WTC11 (cell line): ENCODE measurements at regions not wholly inside any gene's neighbourhood (a gene's known extent, or its start where the extent isn't known, plus 50 kb on each side); places are given as distances from the start of the nearest gene placed in this dataset.

Experiments
- ATAC-seq: fragments of 200-7000 bp; cut with Tn5 transposase; 2 replicates; pipeline ENCODE4 v1.10.0; 2021; ENCODE audit warnings: mild to moderate bottlenecking, moderate library complexity
- CTCF ChIA-PET: fragments of 300-600 bp; sonication (Branson Sonifier 250); formaldehyde crosslinking; loops from one replicate; lab custom pipeline; 2021; ENCODE audit warnings: antibody characterized with exemption; lab: Charles Lee
- POLR2A ChIA-PET: fragments of 350-600 bp; sonication (Branson Sonifier 250); formaldehyde crosslinking; loops from one replicate; lab custom pipeline; 2021; ENCODE audit warnings: antibody characterized with exemption; lab: Charles Lee
- DNase-seq: peaks from one replicate; pipeline ENCODE4 v3.0.0; 2021; ENCODE audit warnings: low spot score
- H3K27ac Mint-ChIP-seq: 2 replicates; pipeline ENCODE4 v1.8.0; 2021; ENCODE audit warnings: mixed read lengths
- H3K27me3 Mint-ChIP-seq: 2 replicates; pipeline ENCODE4 v1.8.0; 2021; ENCODE audit warnings: low read depth, mild to moderate bottlenecking, moderate library complexity, mixed read lengths
- H3K36me3 Mint-ChIP-seq: 2 replicates; pipeline ENCODE4 v1.8.0; 2021; ENCODE audit warnings: mixed read lengths
- H3K4me1 Mint-ChIP-seq: 2 replicates; pipeline ENCODE4 v1.8.0; 2022; ENCODE audit warnings: mixed read lengths
- H3K4me3 Mint-ChIP-seq: 2 replicates; pipeline ENCODE4 v1.8.0; 2021; ENCODE audit warnings: mild to moderate bottlenecking, moderate library complexity, mixed read lengths
- H3K9me3 Mint-ChIP-seq: 2 replicates; pipeline ENCODE4 v1.8.0; 2021; ENCODE audit warnings: mixed read lengths
- ATF1 ChIP-seq: sonication (generic); formaldehyde crosslinking; IDR thresholded peaks from 2 replicates; pipeline ENCODE4 v1.8.1; 2023; ENCODE audit warnings: mild to moderate bottlenecking, moderate library complexity, missing genetic modification reagents
- CTCF ChIP-seq: fragments of 200-600 bp; IDR thresholded peaks from 2 replicates; pipeline ENCODE4 v1.8.0; 2022; ENCODE audit warnings: antibody characterized with exemption
- ELF4 ChIP-seq: sonication (generic); formaldehyde crosslinking; IDR thresholded peaks from 2 replicates; pipeline ENCODE4 v1.8.1; 2022; ENCODE audit warnings: low read depth, mild to moderate bottlenecking, moderate library complexity, missing genetic modification reagents
- EMX1 ChIP-seq: fragments of 250-450 bp; sonication (Bioruptor Pico); IDR thresholded peaks from 2 replicates; pipeline ENCODE4 v1.8.0; 2021; ENCODE audit warnings: mild to moderate bottlenecking
- ESRRA ChIP-seq: sonication (generic); formaldehyde crosslinking; IDR thresholded peaks from 2 replicates; pipeline ENCODE4 v1.8.1; 2022; ENCODE audit warnings: mild to moderate bottlenecking, missing genetic modification reagents, borderline replicate concordance
- FOXP1 ChIP-seq: sonication (generic); formaldehyde crosslinking; IDR thresholded peaks from 2 replicates; pipeline ENCODE4 v1.8.0; 2022; ENCODE audit warnings: missing genetic modification reagents, mild to moderate bottlenecking, moderate library complexity, borderline replicate concordance
- GRHL2 ChIP-seq: fragments of 250-450 bp; sonication (Bioruptor Pico); IDR thresholded peaks from 2 replicates; pipeline ENCODE4 v1.8.0; 2022; ENCODE audit warnings: mild to moderate bottlenecking, moderate library complexity; ENCODE audit not compliant: insufficient replicate concordance, severe bottlenecking
- HMGA2 ChIP-seq: fragments of 250-450 bp; sonication (Bioruptor Pico); IDR thresholded peaks from 2 replicates; pipeline ENCODE4 v1.4.0; 2021; ENCODE audit warnings: mild to moderate bottlenecking, moderate library complexity
- IRF2 ChIP-seq: sonication (generic); formaldehyde crosslinking; IDR thresholded peaks from 2 replicates; pipeline ENCODE4 v1.8.0; 2022; ENCODE audit warnings: low read depth, missing genetic modification reagents, borderline replicate concordance
- MYBL2 ChIP-seq: sonication (generic); formaldehyde crosslinking; IDR thresholded peaks from 2 replicates; pipeline ENCODE4 v1.8.1; 2023; ENCODE audit warnings: mild to moderate bottlenecking, moderate library complexity, missing genetic modification reagents
- NFATC4 ChIP-seq: fragments of 250-450 bp; sonication (Bioruptor Pico); IDR thresholded peaks from 2 replicates; pipeline ENCODE4 v1.9.0; 2021; ENCODE audit warnings: mild to moderate bottlenecking
- PRRX2 ChIP-seq: fragments of 250-450 bp; sonication (Bioruptor Pico); IDR thresholded peaks from 2 replicates; pipeline ENCODE4 v1.8.0; 2021; ENCODE audit warnings: mild to moderate bottlenecking
- TEAD4 ChIP-seq: sonication (generic); formaldehyde crosslinking; IDR thresholded peaks from 2 replicates; pipeline ENCODE4 v1.8.0; 2022; ENCODE audit warnings: mild to moderate bottlenecking, missing genetic modification reagents
- ZNF219 ChIP-seq: sonication (generic); formaldehyde crosslinking; IDR thresholded peaks from 2 replicates; pipeline ENCODE4 v1.8.0; 2023; ENCODE audit warnings: missing genetic modification reagents, mild to moderate bottlenecking, borderline replicate concordance
- ZNF396 ChIP-seq: fragments of 250-450 bp; sonication (Bioruptor Pico); IDR thresholded peaks from 2 replicates; pipeline ENCODE4 v1.8.0; 2021; ENCODE audit warnings: mild to moderate bottlenecking, moderate library complexity, borderline replicate concordance
- TF ChIP-seq, protein P1 (sequence below): sonication (generic); formaldehyde crosslinking; IDR thresholded peaks from 2 replicates; pipeline ENCODE4 v1.8.0; 2022; ENCODE audit warnings: missing genetic modification reagents
- TF ChIP-seq, protein P2 (sequence below): sonication (generic); formaldehyde crosslinking; IDR thresholded peaks from 2 replicates; pipeline ENCODE4 v1.8.1; 2023; ENCODE audit warnings: mild to moderate bottlenecking, missing genetic modification reagents
- TF ChIP-seq, protein P3 (sequence below): sonication (generic); formaldehyde crosslinking; IDR thresholded peaks from 2 replicates; pipeline ENCODE4 v1.8.0; 2023; ENCODE audit warnings: mild to moderate bottlenecking, missing genetic modification reagents
- TF ChIP-seq, protein P4 (sequence below): sonication (generic); formaldehyde crosslinking; IDR thresholded peaks from 2 replicates; pipeline ENCODE4 v1.8.1; 2022; ENCODE audit warnings: mild to moderate bottlenecking, missing genetic modification reagents, moderate library complexity, borderline replicate concordance
- TF ChIP-seq, protein P5 (sequence below): sonication (generic); formaldehyde crosslinking; IDR thresholded peaks from 2 replicates; pipeline ENCODE4 v1.8.1; 2023; ENCODE audit warnings: mild to moderate bottlenecking, missing genetic modification reagents, moderate library complexity

DNA sequence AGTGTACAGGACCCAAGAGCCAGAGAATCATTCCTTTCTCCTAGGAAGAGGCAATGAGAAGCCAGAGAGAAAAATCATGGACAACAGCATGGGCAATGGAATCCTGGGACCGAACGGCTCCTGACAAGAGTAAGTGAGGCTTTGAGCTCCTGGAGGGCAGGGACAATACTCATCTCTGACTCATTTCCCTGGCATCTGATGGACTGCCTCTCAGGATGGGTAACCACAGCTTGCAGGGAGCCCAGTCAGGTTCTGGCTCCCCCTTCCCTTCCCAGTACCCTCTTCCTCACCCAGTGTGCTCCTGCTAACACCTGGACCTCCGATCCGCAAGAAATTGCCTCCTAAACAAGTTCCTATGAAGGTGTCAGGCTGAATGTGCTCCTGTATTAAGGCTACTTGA is 51.2 kb upstream of the SORCS3 start:
- DNase-seq (no peak), ATAC-seq (peak; percentile 72)
- CTCF ChIA-PET = interaction anchor here (0.6 to 1.4 kb wide), 5 partner anchors 9 to 25 kb away, joined by 3 to 4 read pairs (median 3); no protein-coding TSS in a partner anchor
- H3K27me3 Mint-ChIP-seq = no peaks in the 10 kb centered on the region
- TF ChIP-seq GRHL2 (CRISPR knock-in tag) (no peak), EMX1 (CRISPR knock-in tag) (no peak), PRRX2 (CRISPR knock-in tag) (no peak), ZNF396 (CRISPR knock-in tag) (no peak), HMGA2 (CRISPR knock-in tag) (no peak), ATF1 (CRISPR knock-in tag) (no peak), CTCF (no peak), FOXP1 (CRISPR knock-in tag) (no peak), MYBL2 (CRISPR knock-in tag) (no peak), ELF4 (no peak), ESRRA (CRISPR knock-in tag) (no peak), ZNF219 (CRISPR knock-in tag) (no peak), IRF2 (CRISPR knock-in tag) (no peak), NFATC4 (CRISPR knock-in tag) (no peak), TEAD4 (CRISPR knock-in tag) (no peak)
- TF ChIP-seq, protein P1, sequence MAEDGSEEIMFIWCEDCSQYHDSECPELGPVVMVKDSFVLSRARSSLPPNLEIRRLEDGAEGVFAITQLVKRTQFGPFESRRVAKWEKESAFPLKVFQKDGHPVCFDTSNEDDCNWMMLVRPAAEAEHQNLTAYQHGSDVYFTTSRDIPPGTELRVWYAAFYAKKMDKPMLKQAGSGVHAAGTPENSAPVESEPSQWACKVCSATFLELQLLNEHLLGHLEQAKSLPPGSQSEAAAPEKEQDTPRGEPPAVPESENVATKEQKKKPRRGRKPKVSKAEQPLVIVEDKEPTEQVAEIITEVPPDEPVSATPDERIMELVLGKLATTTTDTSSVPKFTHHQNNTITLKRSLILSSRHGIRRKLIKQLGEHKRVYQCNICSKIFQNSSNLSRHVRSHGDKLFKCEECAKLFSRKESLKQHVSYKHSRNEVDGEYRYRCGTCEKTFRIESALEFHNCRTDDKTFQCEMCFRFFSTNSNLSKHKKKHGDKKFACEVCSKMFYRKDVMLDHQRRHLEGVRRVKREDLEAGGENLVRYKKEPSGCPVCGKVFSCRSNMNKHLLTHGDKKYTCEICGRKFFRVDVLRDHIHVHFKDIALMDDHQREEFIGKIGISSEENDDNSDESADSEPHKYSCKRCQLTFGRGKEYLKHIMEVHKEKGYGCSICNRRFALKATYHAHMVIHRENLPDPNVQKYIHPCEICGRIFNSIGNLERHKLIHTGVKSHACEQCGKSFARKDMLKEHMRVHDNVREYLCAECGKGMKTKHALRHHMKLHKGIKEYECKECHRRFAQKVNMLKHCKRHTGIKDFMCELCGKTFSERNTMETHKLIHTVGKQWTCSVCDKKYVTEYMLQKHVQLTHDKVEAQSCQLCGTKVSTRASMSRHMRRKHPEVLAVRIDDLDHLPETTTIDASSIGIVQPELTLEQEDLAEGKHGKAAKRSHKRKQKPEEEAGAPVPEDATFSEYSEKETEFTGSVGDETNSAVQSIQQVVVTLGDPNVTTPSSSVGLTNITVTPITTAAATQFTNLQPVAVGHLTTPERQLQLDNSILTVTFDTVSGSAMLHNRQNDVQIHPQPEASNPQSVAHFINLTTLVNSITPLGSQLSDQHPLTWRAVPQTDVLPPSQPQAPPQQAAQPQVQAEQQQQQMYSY = no peak
- TF ChIP-seq, protein P2, sequence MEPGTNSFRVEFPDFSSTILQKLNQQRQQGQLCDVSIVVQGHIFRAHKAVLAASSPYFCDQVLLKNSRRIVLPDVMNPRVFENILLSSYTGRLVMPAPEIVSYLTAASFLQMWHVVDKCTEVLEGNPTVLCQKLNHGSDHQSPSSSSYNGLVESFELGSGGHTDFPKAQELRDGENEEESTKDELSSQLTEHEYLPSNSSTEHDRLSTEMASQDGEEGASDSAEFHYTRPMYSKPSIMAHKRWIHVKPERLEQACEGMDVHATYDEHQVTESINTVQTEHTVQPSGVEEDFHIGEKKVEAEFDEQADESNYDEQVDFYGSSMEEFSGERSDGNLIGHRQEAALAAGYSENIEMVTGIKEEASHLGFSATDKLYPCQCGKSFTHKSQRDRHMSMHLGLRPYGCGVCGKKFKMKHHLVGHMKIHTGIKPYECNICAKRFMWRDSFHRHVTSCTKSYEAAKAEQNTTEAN (CRISPR knock-in tag) = no peak
- TF ChIP-seq, protein P3, sequence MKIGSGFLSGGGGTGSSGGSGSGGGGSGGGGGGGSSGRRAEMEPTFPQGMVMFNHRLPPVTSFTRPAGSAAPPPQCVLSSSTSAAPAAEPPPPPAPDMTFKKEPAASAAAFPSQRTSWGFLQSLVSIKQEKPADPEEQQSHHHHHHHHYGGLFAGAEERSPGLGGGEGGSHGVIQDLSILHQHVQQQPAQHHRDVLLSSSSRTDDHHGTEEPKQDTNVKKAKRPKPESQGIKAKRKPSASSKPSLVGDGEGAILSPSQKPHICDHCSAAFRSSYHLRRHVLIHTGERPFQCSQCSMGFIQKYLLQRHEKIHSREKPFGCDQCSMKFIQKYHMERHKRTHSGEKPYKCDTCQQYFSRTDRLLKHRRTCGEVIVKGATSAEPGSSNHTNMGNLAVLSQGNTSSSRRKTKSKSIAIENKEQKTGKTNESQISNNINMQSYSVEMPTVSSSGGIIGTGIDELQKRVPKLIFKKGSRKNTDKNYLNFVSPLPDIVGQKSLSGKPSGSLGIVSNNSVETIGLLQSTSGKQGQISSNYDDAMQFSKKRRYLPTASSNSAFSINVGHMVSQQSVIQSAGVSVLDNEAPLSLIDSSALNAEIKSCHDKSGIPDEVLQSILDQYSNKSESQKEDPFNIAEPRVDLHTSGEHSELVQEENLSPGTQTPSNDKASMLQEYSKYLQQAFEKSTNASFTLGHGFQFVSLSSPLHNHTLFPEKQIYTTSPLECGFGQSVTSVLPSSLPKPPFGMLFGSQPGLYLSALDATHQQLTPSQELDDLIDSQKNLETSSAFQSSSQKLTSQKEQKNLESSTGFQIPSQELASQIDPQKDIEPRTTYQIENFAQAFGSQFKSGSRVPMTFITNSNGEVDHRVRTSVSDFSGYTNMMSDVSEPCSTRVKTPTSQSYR (CRISPR knock-in tag) = no peak
- TF ChIP-seq, protein P4, sequence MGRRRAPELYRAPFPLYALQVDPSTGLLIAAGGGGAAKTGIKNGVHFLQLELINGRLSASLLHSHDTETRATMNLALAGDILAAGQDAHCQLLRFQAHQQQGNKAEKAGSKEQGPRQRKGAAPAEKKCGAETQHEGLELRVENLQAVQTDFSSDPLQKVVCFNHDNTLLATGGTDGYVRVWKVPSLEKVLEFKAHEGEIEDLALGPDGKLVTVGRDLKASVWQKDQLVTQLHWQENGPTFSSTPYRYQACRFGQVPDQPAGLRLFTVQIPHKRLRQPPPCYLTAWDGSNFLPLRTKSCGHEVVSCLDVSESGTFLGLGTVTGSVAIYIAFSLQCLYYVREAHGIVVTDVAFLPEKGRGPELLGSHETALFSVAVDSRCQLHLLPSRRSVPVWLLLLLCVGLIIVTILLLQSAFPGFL (CRISPR knock-in tag) = no peak
- TF ChIP-seq, protein P5, sequence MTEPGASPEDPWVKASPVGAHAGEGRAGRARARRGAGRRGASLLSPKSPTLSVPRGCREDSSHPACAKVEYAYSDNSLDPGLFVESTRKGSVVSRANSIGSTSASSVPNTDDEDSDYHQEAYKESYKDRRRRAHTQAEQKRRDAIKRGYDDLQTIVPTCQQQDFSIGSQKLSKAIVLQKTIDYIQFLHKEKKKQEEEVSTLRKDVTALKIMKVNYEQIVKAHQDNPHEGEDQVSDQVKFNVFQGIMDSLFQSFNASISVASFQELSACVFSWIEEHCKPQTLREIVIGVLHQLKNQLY (CRISPR knock-in tag) = no peak
- peaks cover 9% of the 10 kb centered on the region for H3K4me1 Mint-ChIP-seq
- no peak overlapping the region for H3K4me3 Mint-ChIP-seq
- no peak overlapping the region for H3K27ac Mint-ChIP-seq
- no peaks in the 10 kb centered on the region for H3K36me3 Mint-ChIP-seq
- POLR2A ChIA-PET = no interaction called here
- no peaks in the 10 kb centered on the region for H3K9me3 Mint-ChIP-seq
